Kidney (tissue), 13 donors: ENCODE measurements at regions not wholly inside any gene's neighbourhood (a gene's known extent, or its start where the extent isn't known, plus 50 kb on each side); places are given as distances from the start of the nearest gene placed in this dataset.

Source experiments
- DNase-seq, 5 donors: peaks; one replicate each; pipeline ENCODE4 v3.0.0-alpha.2; 2013 to 2020
- FAIRE-seq: peaks from 2 replicates; lab custom pipeline; 2012; peaks lifted over from hg19 to GRCh38; lab: Jason Lieb, UNC
- H3K27ac ChIP-seq, 2 donors: one replicate each; pipeline ENCODE4 v1.7.0; 2013; ENCODE audit warnings: low read depth in 2 of 2, low read length in 2 of 2, inconsistent platforms in 1 of 2
- H3K27me3 ChIP-seq: one replicate; pipeline ENCODE4 v1.7.1; 2013; ENCODE audit warnings: low read length, inconsistent platforms; ENCODE audit not compliant: control insufficient read depth, insufficient read depth
- H3K36me3 ChIP-seq, 3 donors: one replicate each; pipeline versions ENCODE4 v1.7.0 to v1.7.1; 2013; ENCODE audit warnings: low read length in 3 of 3, control low read depth in 1 of 3, inconsistent platforms in 1 of 3; ENCODE audit not compliant: insufficient read depth in 3 of 3, control insufficient read depth in 2 of 3
- H3K4me1 ChIP-seq, 3 donors: one replicate each; pipeline versions ENCODE4 v1.7.0 to v1.7.1; 2013; ENCODE audit warnings: low read length in 3 of 3, inconsistent platforms in 1 of 3, low read depth in 1 of 3; ENCODE audit not compliant: control insufficient read depth in 2 of 3, insufficient read depth in 2 of 3
- H3K4me3 ChIP-seq, 3 donors: one replicate each; pipeline versions ENCODE4 v1.7.0 to v1.8.1; 2013; ENCODE audit warnings: low read length in 3 of 3, control low read depth in 1 of 3, inconsistent platforms in 1 of 3
- H3K9ac ChIP-seq, 3 donors: one replicate each; pipeline versions ENCODE4 v1.7.0 to v1.7.1; 2013; ENCODE audit warnings: low read length in 3 of 3, control low read depth in 1 of 3, inconsistent platforms in 1 of 3
- H3K9me3 ChIP-seq, 3 donors: one replicate each; pipeline versions ENCODE4 v1.7.0 to v1.7.1; 2013; ENCODE audit warnings: low read length in 3 of 3, control low read depth in 1 of 3, inconsistent platforms in 1 of 3; ENCODE audit not compliant: control insufficient read depth in 2 of 3, insufficient read depth in 1 of 3
- intact Hi-C: fragments of 100-400 bp; cut with DNase I; formaldehyde crosslinking; loops from one replicate; pipeline ENCODE4 v1.11.1; 2022
- TF ChIP-seq, protein P1 (sequence below): IDR thresholded peaks from 3 replicates; pipeline ENCODE4 v1.5.1; 2012; ENCODE audit warnings: mild to moderate bottlenecking, moderate library complexity, borderline replicate concordance; ENCODE audit not compliant: insufficient read depth; ENCODE audit errors: extremely low read depth
- donor health status: control.
- donor health status: control.
- donor health status: control.
- donor health status: control.
- donor health status: control.
- donor health status: DM: yes; HTN: yes; CAD: no.
- donor health status: Normal renal cell carcinoma (clear cell type).

DNA sequence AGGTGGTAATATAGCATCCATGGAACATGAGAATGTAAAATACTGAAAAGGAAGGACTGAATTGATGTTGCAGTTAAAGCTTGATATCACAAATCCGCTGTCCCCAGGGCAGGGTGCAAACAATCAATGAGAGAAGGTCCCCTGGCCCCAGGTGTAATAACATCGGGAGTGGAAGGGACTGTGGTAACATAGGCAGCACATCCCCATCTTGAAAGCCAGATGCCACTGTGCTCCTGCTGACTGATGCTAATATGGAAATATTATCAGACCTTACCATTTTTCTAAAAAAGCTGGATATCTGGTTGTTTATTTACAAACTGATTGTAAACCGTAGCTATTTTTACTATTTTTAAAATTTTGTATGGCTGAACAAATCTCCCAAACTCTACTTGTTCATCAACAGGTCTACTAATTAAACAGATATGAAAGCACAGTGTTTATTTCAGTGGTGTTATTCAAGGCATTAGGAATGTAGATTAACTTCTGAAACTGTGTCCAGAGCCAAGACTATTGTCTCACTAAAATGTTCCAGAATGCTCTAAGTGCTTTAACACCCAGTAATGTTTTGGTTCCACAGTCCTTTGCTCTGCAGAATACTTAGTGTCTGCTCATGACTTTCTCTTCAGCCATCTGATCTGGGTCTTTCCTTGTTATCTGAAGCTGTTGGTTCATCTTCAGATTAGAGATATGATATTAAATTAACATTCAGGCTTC, 386.0 kb upstream of the RARB start:
- Histone ChIP-seq H3K27ac (no peak overlapping the region), H3K9me3 (no peaks in the 10 kb centered on the region), H3K4me3 (no peak overlapping the region), H3K9ac (no peak overlapping the region), H3K27me3 (no peaks in the 10 kb centered on the region), H3K4me1 (peaks cover 0 to 5% (median 0%) of the 10 kb centered on the region in 3 donors), H3K36me3 (no peaks in the 10 kb centered on the region)
- FAIRE-seq (no peak), DNase-seq (no peak)
- TF ChIP-seq, protein P1, sequence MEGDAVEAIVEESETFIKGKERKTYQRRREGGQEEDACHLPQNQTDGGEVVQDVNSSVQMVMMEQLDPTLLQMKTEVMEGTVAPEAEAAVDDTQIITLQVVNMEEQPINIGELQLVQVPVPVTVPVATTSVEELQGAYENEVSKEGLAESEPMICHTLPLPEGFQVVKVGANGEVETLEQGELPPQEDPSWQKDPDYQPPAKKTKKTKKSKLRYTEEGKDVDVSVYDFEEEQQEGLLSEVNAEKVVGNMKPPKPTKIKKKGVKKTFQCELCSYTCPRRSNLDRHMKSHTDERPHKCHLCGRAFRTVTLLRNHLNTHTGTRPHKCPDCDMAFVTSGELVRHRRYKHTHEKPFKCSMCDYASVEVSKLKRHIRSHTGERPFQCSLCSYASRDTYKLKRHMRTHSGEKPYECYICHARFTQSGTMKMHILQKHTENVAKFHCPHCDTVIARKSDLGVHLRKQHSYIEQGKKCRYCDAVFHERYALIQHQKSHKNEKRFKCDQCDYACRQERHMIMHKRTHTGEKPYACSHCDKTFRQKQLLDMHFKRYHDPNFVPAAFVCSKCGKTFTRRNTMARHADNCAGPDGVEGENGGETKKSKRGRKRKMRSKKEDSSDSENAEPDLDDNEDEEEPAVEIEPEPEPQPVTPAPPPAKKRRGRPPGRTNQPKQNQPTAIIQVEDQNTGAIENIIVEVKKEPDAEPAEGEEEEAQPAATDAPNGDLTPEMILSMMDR: no peak
- intact Hi-C loops: no loop called here

GRCh38 chr3:25043177-25043576, 384.9 kb upstream of the RARB start:
- no peak overlapping the region for H3K4me3 ChIP-seq
- intact Hi-C loops: no loop called here
- no peak for DNase-seq
- no peak for FAIRE-seq
- no peaks in the 10 kb centered on the region for H3K9me3 ChIP-seq
- H3K4me1 ChIP-seq: no peaks in the 10 kb centered on the region
- no peak overlapping the region for H3K27ac ChIP-seq
- H3K9ac ChIP-seq: no peak overlapping the region
- H3K36me3 ChIP-seq: no peaks in the 10 kb centered on the region
- H3K27me3 ChIP-seq: no peaks in the 10 kb centered on the region
- TF ChIP-seq, protein P1: no peak

- Histone ChIP-seq H3K4me1 (no peaks in the 10 kb centered on the region), H3K36me3 (no peaks in the 10 kb centered on the region), H3K9ac (no peak overlapping the region), H3K27me3 (no peaks in the 10 kb centered on the region), H3K27ac (no peak overlapping the region), H3K4me3 (no peak overlapping the region), H3K9me3 (no peaks in the 10 kb centered on the region)
- TF ChIP-seq, protein P1: no peak
- FAIRE-seq (no peak), DNase-seq (no peak)
- intact Hi-C loops: no loop called here
These were observed 384.3 kb upstream of the RARB start for GRCh38 chr3:25043749-25044148.
